Panc1 (cell line): ENCODE measurements at regions not wholly inside any gene's neighbourhood (a gene's known extent, or its start where the extent isn't known, plus 50 kb on each side); places are given as distances from the start of the nearest gene placed in this dataset.

ENCODE experiments used
- ATAC-seq: fragments of 200-7000 bp; cut with Tn5 transposase; 2 replicates; pipeline ENCODE4 v1.9.1; 2020; ENCODE audit warnings: mild to moderate bottlenecking, moderate library complexity
- BruUV-seq: library from RNA; stranded (reverse); fragments of 400-500 nt; replicated peaks from 2 replicates; lab custom pipeline; 2021; lab: Mats Ljungman, UMichigan
- CTCF ChIA-PET: fragments of 300-600 bp; sonication (Branson Sonifier 250); formaldehyde crosslinking; loops from one replicate; lab custom pipeline; 2022; ENCODE audit warnings: antibody characterized with exemption; lab: Charles Lee
- POLR2A ChIA-PET: fragments of 300-600 bp; sonication (Branson Sonifier 250); formaldehyde crosslinking; loops from one replicate; lab custom pipeline; 2022; ENCODE audit warnings: antibody characterized with exemption; lab: Charles Lee
- DNase-seq: peaks from one replicate; pipeline ENCODE4 v3.0.0-alpha.2; 2010; ENCODE audit warnings: low read depth, low spot score
- H3K27ac ChIP-seq: 2 replicates; pipeline ENCODE4 v1.5.1; 2011; ENCODE audit warnings: mild to moderate bottlenecking, low read length, inconsistent platforms
- H3K27me3 ChIP-seq: fragments of 200-500 bp; sonication (Bioruptor generic); 2 replicates; pipeline ENCODE4 v1.6.0; 2014; ENCODE audit warnings: low read length, inconsistent platforms; ENCODE audit not compliant: control insufficient read depth, insufficient read depth
- H3K36me3 ChIP-seq: fragments of 200-500 bp; sonication (Bioruptor generic); 2 replicates; pipeline ENCODE4 v1.5.1; 2014; ENCODE audit warnings: inconsistent platforms, mild to moderate bottlenecking, low read length, moderate library complexity; ENCODE audit not compliant: control insufficient read depth, insufficient read depth
- H3K4me1 ChIP-seq: 2 replicates; pipeline ENCODE4 v1.5.1; 2011; ENCODE audit warnings: inconsistent platforms, mild to moderate bottlenecking, low read length, moderate library complexity; ENCODE audit not compliant: control insufficient read depth, insufficient read depth
- H3K4me3 ChIP-seq, 2 experiments: 2 replicates each; pipeline ENCODE4 v1.5.1; 2011 to 2012; ENCODE audit warnings: low read depth in 2 of 2, low read length in 2 of 2, mild to moderate bottlenecking in 2 of 2, inconsistent platforms in 1 of 2, moderate library complexity in 1 of 2
- H3K9me3 ChIP-seq: fragments of 200-500 bp; sonication (Bioruptor generic); 2 replicates; pipeline ENCODE4 v1.5.1; 2014; ENCODE audit warnings: low read depth, mild to moderate bottlenecking, inconsistent platforms, low read length, moderate library complexity; ENCODE audit not compliant: control insufficient read depth, insufficient read depth
- POLR2AphosphoS5 ChIP-seq: IDR thresholded peaks from 2 replicates; pipeline ENCODE4 v1.6.1; 2012; ENCODE audit warnings: mild to moderate bottlenecking, low read depth, low read length, moderate library complexity
- REST ChIP-seq, 2 experiments: IDR thresholded peaks; 2 replicates each; pipeline ENCODE4 v1.6.1; 2011 to 2012; ENCODE audit warnings: low read depth in 2 of 2, control low read depth in 1 of 2, low read length in 1 of 2, mild to moderate bottlenecking in 1 of 2, moderate library complexity in 1 of 2; ENCODE audit not compliant: insufficient read depth in 1 of 2
- SIN3A ChIP-seq: IDR thresholded peaks from 2 replicates; pipeline ENCODE4 v1.6.1; 2012; ENCODE audit warnings: low read depth, mild to moderate bottlenecking, low read length, moderate library complexity, borderline replicate concordance; ENCODE audit not compliant: insufficient read depth
- TCF7L2 ChIP-seq: IDR thresholded peaks from 2 replicates; pipeline ENCODE4 v1.6.1; 2011; ENCODE audit warnings: mild to moderate bottlenecking, low read depth, low read length, inconsistent platforms
- in situ Hi-C: cut with HindIII; loops from 2 replicates; pipeline ENCODE4 v1.10.0; 2016; ENCODE audit warnings: low sequenced_read_pairs, low pct_unique_long_range_greater_than_20kb
- intact Hi-C: fragments of 100-400 bp; cut with micrococcal nuclease; formaldehyde crosslinking; loops from one replicate; pipeline ENCODE4 v1.10.0; 2022; ENCODE audit not compliant: unreplicated experiment
- TF ChIP-seq, protein P1 (sequence below): fragments of 450-650 bp; IDR thresholded peaks from 2 replicates; pipeline ENCODE4 v1.5.1; 2017; ENCODE audit warnings: mild to moderate bottlenecking

DNA sequence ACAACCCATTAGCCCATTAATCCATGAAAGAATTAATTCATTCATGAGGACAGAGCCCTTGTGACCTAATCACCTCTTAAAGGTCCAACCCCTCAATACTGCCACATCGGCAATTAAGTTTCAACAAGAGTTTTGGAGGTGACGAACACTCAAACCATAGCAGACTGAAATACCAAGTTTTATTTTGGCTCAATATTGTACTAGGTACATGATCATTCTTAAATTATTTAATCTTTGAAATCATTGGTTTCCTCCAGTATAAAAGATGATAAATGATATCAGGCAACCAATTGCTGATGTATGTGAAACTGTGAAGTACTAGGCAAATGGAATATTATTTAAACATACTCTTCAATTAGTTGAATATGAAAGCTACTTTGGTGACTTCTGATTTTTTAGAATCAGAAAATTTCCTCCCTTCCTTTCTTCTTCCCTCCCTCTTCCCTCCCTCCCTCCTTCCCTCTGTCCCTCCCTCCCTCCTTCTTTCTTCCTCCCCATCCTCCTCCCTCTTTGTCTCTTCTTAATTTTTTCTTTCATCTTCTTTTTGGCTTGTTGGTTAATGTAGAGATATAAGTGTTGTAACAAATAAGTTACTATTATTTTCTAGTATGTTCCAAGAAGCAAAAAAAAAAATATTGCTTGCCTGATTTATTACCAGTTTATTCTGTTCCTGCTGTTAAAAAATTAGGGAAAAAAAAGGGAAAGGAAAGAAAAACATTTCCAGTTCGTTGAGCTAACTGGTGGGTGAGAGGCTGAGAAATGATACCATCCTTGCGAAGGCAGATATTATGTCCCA is 233.9 kb upstream of the ZNF217 start:
- intact Hi-C loops, result loop anchor here (5.0 kb wide), 1 partner anchor 40 kb away; no protein-coding TSS in a partner anchor
- no peak for TF ChIP-seq REST (IDR thresholded peaks at IDR 0.05; ENCODE audit: insufficient read depth in 1 of 2, low read depth in 2 of 2, low read length in 1 of 2)
- no peak for TF ChIP-seq POLR2AphosphoS5
- TF ChIP-seq SIN3A, result no peak
- TF ChIP-seq TCF7L2, result no peak
- TF ChIP-seq, protein P1, sequence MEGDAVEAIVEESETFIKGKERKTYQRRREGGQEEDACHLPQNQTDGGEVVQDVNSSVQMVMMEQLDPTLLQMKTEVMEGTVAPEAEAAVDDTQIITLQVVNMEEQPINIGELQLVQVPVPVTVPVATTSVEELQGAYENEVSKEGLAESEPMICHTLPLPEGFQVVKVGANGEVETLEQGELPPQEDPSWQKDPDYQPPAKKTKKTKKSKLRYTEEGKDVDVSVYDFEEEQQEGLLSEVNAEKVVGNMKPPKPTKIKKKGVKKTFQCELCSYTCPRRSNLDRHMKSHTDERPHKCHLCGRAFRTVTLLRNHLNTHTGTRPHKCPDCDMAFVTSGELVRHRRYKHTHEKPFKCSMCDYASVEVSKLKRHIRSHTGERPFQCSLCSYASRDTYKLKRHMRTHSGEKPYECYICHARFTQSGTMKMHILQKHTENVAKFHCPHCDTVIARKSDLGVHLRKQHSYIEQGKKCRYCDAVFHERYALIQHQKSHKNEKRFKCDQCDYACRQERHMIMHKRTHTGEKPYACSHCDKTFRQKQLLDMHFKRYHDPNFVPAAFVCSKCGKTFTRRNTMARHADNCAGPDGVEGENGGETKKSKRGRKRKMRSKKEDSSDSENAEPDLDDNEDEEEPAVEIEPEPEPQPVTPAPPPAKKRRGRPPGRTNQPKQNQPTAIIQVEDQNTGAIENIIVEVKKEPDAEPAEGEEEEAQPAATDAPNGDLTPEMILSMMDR, result no peak
- H3K27me3 ChIP-seq, result no peaks in the 10 kb centered on the region
- peaks cover 50% of the 10 kb centered on the region for H3K4me1 ChIP-seq
- H3K27ac ChIP-seq, result peak overlapping the region; percentile 100
- H3K4me3 ChIP-seq, result no peak overlapping the region
- ChIA-PET POLR2A (interaction anchor here (0.7 to 1.4 kb wide), 4 partner anchors 22 to 88 kb away, joined by 3 to 9 read pairs (median 6); no protein-coding TSS in a partner anchor), CTCF (interaction anchor here (0.6 to 1.5 kb wide), 2 partner anchors 22 to 43 kb away, joined by 3 to 5 read pairs; no protein-coding TSS in a partner anchor)
- in situ Hi-C loops, result no loop called here
- BruUV-seq, result no TSS peak
- DNase-seq (no peak), ATAC-seq (no peak)
- H3K36me3 ChIP-seq, result no peaks in the 10 kb centered on the region
- H3K9me3 ChIP-seq, result peaks cover 6% of the 10 kb centered on the region

DNA sequence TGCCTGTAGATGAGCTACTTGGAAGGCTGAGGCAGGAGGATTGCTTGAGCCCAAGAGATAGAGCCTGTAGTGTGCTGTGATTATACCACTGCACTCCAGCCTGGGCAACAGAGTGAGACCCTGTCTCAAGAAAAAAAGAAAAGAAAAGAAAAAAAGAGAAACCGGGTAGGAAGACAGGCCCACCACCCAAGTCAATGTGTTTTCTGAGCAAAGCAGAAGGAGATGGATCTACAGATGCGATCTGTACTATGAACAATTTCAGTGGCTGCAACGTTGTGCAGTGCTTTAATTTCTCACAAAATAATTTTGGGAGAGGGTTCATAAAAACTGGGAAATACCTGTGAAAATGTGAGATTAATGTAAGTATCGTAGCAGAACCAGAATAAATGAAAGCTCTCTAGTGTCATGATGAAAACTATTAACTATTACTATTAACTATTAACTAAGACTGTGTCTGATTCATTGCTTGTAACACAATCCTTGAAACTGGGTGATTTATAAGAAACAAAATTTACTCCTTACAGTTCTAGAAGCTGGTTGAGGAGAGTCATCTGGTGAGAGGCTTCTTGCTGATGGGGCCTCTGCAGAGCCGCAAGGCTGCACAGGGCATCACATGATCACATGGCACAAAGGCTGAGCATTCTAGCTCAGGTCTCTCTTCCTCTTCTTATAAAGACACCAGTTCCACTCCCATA is 233.1 kb upstream of the ZNF217 start:
- in situ Hi-C loops (no loop called here), intact Hi-C loops (loop anchor here (5.0 kb wide), 1 partner anchor 41 kb away; no protein-coding TSS in a partner anchor)
- Histone ChIP-seq H3K27ac (peak overlapping the region; percentile 100), H3K9me3 (no peaks in the 10 kb centered on the region; the same call in 1 of the 2 replicates), H3K4me1 (peaks cover 50% of the 10 kb centered on the region), H3K27me3 (no peaks in the 10 kb centered on the region), H3K4me3 (no peak overlapping the region), H3K36me3 (no peaks in the 10 kb centered on the region)
- TF ChIP-seq TCF7L2 (no peak), SIN3A (no peak), POLR2AphosphoS5 (no peak), REST (IDR thresholded peaks at IDR 0.05; ENCODE audit: insufficient read depth in 1 of 2, low read depth in 2 of 2, low read length in 1 of 2) (no peak)
- TF ChIP-seq, protein P1, result no peak
- ATAC-seq, result no peak
- no TSS peak for BruUV-seq
- CTCF ChIA-PET, result no interaction called here
- POLR2A ChIA-PET, result no interaction called here
- DNase-seq, result no peak
